Keratinocyte (primary cell): ENCODE measurements at regions not wholly inside any gene's neighbourhood (a gene's known extent, or its start where the extent isn't known, plus 50 kb on each side); places are given as distances from the start of the nearest gene placed in this dataset.

Experiments used
- CTCF ChIP-seq, 3 experiments: IDR thresholded peaks in 1 of 3; conservative IDR thresholded peaks in 1 of 3; optimal IDR thresholded peaks in 1 of 3; 2 replicates in 2 of 3; 3 replicates in 1 of 3; pipeline versions ENCODE3 to v1.5.1; 2011; ENCODE audit warnings: low read length in 3 of 3, mild to moderate bottlenecking in 3 of 3, moderate library complexity in 2 of 3, control low read depth in 1 of 3, inconsistent platforms in 1 of 3; ENCODE audit not compliant: insufficient read depth in 2 of 3; ENCODE audit errors: extremely low read depth in 1 of 3
- EZH2 ChIP-seq: IDR thresholded peaks from one replicate; pipeline ENCODE4 v1.6.1; 2012; ENCODE audit warnings: inconsistent platforms, mild to moderate bottlenecking, low read length, moderate library complexity

- no peak for TF ChIP-seq CTCF (optimal IDR thresholded peaks at IDR 0.05 in 1 of 3, IDR thresholded peaks at IDR 0.05 in 1 of 3, conservative IDR thresholded peaks at IDR 0.05 in 1 of 3; ENCODE audit: extremely low read depth in 1 of 3, insufficient read depth in 2 of 3, low read length in 3 of 3)
- no peak for TF ChIP-seq EZH2
Measured at GRCh38 chr5:102089883-102090282, 206.2 kb downstream of the SLCO4C1 start.
